CD14-positive monocyte (primary cell): ENCODE measurements at regions not wholly inside any gene's neighbourhood (a gene's known extent, or its start where the extent isn't known, plus 50 kb on each side); places are given as distances from the start of the nearest gene placed in this dataset.

Experiments used
- DNase-seq, 3 donors: peaks; one replicate each; pipeline ENCODE4 v3.0.0-alpha.2; 2011 to 2022
- H2AFZ ChIP-seq: 2 replicates; pipeline ENCODE4 v1.6.0; 2012; ENCODE audit warnings: mild to moderate bottlenecking, low read depth, low read length, inconsistent platforms; ENCODE audit not compliant: insufficient read depth, poor library complexity, severe bottlenecking
- H3K27ac ChIP-seq, 2 donors: 1 replicate in 1 of 2; 2 replicates in 1 of 2; pipeline ENCODE4 v1.5.1; 2012 to 2013; ENCODE audit warnings: low read length in 2 of 2, control low read depth in 1 of 2, inconsistent platforms in 1 of 2, low read depth in 1 of 2, mild to moderate bottlenecking in 1 of 2
- H3K27me3 ChIP-seq, 2 donors: one replicate each; pipeline versions ENCODE4 v1.6.0 to v1.6.1; 2011 to 2013; ENCODE audit warnings: low read length in 2 of 2; ENCODE audit not compliant: control insufficient read depth in 2 of 2, insufficient read depth in 2 of 2
- H3K36me3 ChIP-seq, 2 donors: replicated peaks in 1 of 2; 1 replicate in 1 of 2; 2 replicates in 1 of 2; pipeline versions ENCODE4 v1.5.1 to v1.6.1; 2012 to 2013; ENCODE audit warnings: low read length in 2 of 2, control low read depth in 1 of 2, inconsistent platforms in 1 of 2, mild to moderate bottlenecking in 1 of 2; ENCODE audit not compliant: insufficient read depth in 2 of 2, control insufficient read depth in 1 of 2
- H3K4me1 ChIP-seq, 2 donors: 1 replicate in 1 of 2; 2 replicates in 1 of 2; pipeline versions ENCODE4 v1.5.1 to v1.6.1; 2012 to 2013; ENCODE audit warnings: low read length in 2 of 2, control low read depth in 1 of 2, inconsistent platforms in 1 of 2, mild to moderate bottlenecking in 1 of 2, moderate library complexity in 1 of 2; ENCODE audit not compliant: insufficient read depth in 2 of 2, control insufficient read depth in 1 of 2
- H3K4me2 ChIP-seq: replicated peaks from 2 replicates; pipeline ENCODE3; 2012; ENCODE audit warnings: low read length, moderate library complexity, mild to moderate bottlenecking; ENCODE audit not compliant: poor library complexity, severe bottlenecking; ENCODE audit errors: extremely low read depth
- H3K4me3 ChIP-seq, 3 experiments: fragments of 200-600 bp in 1 of 3; sonication (generic) in 1 of 3; replicated peaks in 1 of 3; 1 replicate in 2 of 3; 2 replicates in 1 of 3; pipeline ENCODE4 v1.5.1; 2011 to 2013; ENCODE audit warnings: low read length in 3 of 3, mild to moderate bottlenecking in 3 of 3, control low read depth in 2 of 3, low read depth in 2 of 3, inconsistent platforms in 1 of 3, moderate library complexity in 1 of 3
- H3K79me2 ChIP-seq: 2 replicates; pipeline ENCODE4 v1.6.0; 2012; ENCODE audit warnings: mild to moderate bottlenecking, control low read depth, inconsistent platforms, low read length, moderate library complexity; ENCODE audit not compliant: insufficient read depth
- H3K9ac ChIP-seq: 2 replicates; pipeline ENCODE4 v1.6.0; 2017; ENCODE audit warnings: low read length, mild to moderate bottlenecking; ENCODE audit not compliant: insufficient read depth, poor library complexity, severe bottlenecking
- H3K9me3 ChIP-seq, 2 donors: replicated peaks in 1 of 2; 1 replicate in 1 of 2; 2 replicates in 1 of 2; pipeline versions ENCODE4 v1.5.1 to v1.6.1; 2012 to 2013; ENCODE audit warnings: low read length in 2 of 2, control low read depth in 1 of 2; ENCODE audit not compliant: control insufficient read depth in 1 of 2, insufficient read depth in 1 of 2
- H4K20me1 ChIP-seq: 2 replicates; pipeline ENCODE4 v1.6.0; 2012; ENCODE audit warnings: mild to moderate bottlenecking, low read length, control low read depth, moderate library complexity; ENCODE audit not compliant: insufficient read depth
- H3K27ac Mint-ChIP-seq, 7 donors: one replicate each; pipeline ENCODE4 v1.8.0; 2020; ENCODE audit warnings: mild to moderate bottlenecking in 7 of 7, mixed read lengths in 7 of 7, moderate library complexity in 6 of 7, inconsistent platforms in 2 of 7
- H3K27me3 Mint-ChIP-seq, 3 donors: one replicate each; pipeline ENCODE4 v1.8.0; 2021 to 2022; ENCODE audit warnings: low read depth in 3 of 3, mild to moderate bottlenecking in 3 of 3, mixed read lengths in 3 of 3, moderate library complexity in 3 of 3, inconsistent platforms in 1 of 3
- H3K36me3 Mint-ChIP-seq, 2 donors: one replicate each; pipeline ENCODE4 v1.8.0; 2020; ENCODE audit warnings: mixed read lengths in 2 of 2, inconsistent platforms in 1 of 2, mild to moderate bottlenecking in 1 of 2
- H3K4me1 Mint-ChIP-seq: one replicate; pipeline ENCODE4 v1.8.0; 2020; ENCODE audit warnings: mild to moderate bottlenecking, mixed read lengths
- H3K4me3 Mint-ChIP-seq, 2 donors: one replicate each; pipeline ENCODE4 v1.8.0; 2020; ENCODE audit warnings: mild to moderate bottlenecking in 2 of 2, mixed read lengths in 2 of 2, moderate library complexity in 1 of 2
- H3K9me3 Mint-ChIP-seq, 7 donors: one replicate each; pipeline ENCODE4 v1.8.0; 2020 to 2022; ENCODE audit warnings: mixed read lengths in 7 of 7, mild to moderate bottlenecking in 6 of 7, moderate library complexity in 6 of 7, inconsistent platforms in 2 of 7
- CTCF ChIP-seq: fragments of 200-600 bp; IDR thresholded peaks from one replicate; pipeline ENCODE4 v1.8.0; 2022; ENCODE audit warnings: antibody characterized with exemption, mild to moderate bottlenecking
- intact Hi-C, 2 donors: fragments of 100-400 bp; cut with micrococcal nuclease; formaldehyde crosslinking; loops; one replicate each; pipeline versions ENCODE4 v1.15.0 to v1.15.1; 2023

GRCh38 chrY:19465809-19466208 is 278.7 kb downstream of the KDM5D start:
- Mint-ChIP-seq H3K36me3 (no peaks in the 10 kb centered on the region), H3K4me3 (no peak overlapping the region), H3K4me1 (no peaks in the 10 kb centered on the region), H3K27ac (no peak overlapping the region), H3K9me3 (no peaks in the 10 kb centered on the region), H3K27me3 (no peaks in the 10 kb centered on the region)
- no peak for DNase-seq
- intact Hi-C loops, result no loop called here
- Histone ChIP-seq H3K4me1 (no peaks in the 10 kb centered on the region), H3K4me2 (no peak overlapping the region), H4K20me1 (no peaks in the 10 kb centered on the region), H3K27me3 (no peaks in the 10 kb centered on the region), H3K9ac (no peak overlapping the region), H3K79me2 (no peaks in the 10 kb centered on the region), H3K9me3 (no peaks in the 10 kb centered on the region), H3K4me3 (no peak overlapping the region), H3K36me3 (no peaks in the 10 kb centered on the region), H3K27ac (no peak overlapping the region), H2AFZ (no peak overlapping the region)
- no peak for TF ChIP-seq CTCF

- intact Hi-C loops, result no loop called here
- H3K9me3 Mint-ChIP-seq, result peaks cover 0 to 7% (median 0%) of the 10 kb centered on the region in 7 donors
- no peak for DNase-seq
- H3K36me3 Mint-ChIP-seq, result no peaks in the 10 kb centered on the region
- Histone ChIP-seq H3K36me3 (no peaks in the 10 kb centered on the region), H3K27me3 (no peaks in the 10 kb centered on the region), H3K4me3 (no peak overlapping the region), H3K9me3 (peaks cover 0 to 3% of the 10 kb centered on the region in 2 donors), H3K79me2 (no peaks in the 10 kb centered on the region), H3K27ac (no peak overlapping the region), H4K20me1 (no peaks in the 10 kb centered on the region), H2AFZ (no peak overlapping the region), H3K9ac (no peak overlapping the region), H3K4me1 (no peaks in the 10 kb centered on the region), H3K4me2 (no peak overlapping the region)
- no peak for TF ChIP-seq CTCF
- no peak overlapping the region for H3K27ac Mint-ChIP-seq
- no peaks in the 10 kb centered on the region for H3K4me1 Mint-ChIP-seq
- H3K27me3 Mint-ChIP-seq, result no peaks in the 10 kb centered on the region
- no peak overlapping the region for H3K4me3 Mint-ChIP-seq
Observed at GRCh38 chrY:19456855-19457448, 287.6 kb downstream of the KDM5D start.
